ENCODE measurements at regions not wholly inside any gene's neighbourhood (a gene's known extent, or its start where the extent isn't known, plus 50 kb on each side); places are given as distances from the start of the nearest gene placed in this dataset.

DNA sequence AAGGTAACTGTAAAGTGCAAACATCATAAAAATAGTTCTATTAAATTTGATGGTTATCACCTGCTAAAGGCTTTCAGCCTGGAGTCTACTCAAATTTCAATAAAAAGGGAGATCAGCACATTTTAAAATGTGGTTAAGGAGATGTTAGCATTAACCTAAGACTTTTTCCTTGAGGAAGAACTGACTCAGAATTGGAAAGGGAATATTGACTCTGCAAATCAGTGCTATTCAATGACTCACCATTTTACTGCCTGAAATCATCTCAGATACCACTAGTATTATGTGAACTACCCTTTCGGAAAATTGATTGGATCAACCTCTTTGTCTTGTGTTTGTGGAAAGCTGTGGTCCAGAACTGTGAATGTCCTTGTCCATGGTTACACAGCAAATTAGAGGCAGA, 113.3 kb downstream of the ADRB2 start:
- intact Hi-C loops (cut with DNase I) = no loop called here
- H3K36me3 ChIP-seq = no peaks in the 10 kb centered on the region
- TF ChIP-seq POLR2A (IDR thresholded peaks at IDR 0.05) = no peak
- TF ChIP-seq, protein P1, sequence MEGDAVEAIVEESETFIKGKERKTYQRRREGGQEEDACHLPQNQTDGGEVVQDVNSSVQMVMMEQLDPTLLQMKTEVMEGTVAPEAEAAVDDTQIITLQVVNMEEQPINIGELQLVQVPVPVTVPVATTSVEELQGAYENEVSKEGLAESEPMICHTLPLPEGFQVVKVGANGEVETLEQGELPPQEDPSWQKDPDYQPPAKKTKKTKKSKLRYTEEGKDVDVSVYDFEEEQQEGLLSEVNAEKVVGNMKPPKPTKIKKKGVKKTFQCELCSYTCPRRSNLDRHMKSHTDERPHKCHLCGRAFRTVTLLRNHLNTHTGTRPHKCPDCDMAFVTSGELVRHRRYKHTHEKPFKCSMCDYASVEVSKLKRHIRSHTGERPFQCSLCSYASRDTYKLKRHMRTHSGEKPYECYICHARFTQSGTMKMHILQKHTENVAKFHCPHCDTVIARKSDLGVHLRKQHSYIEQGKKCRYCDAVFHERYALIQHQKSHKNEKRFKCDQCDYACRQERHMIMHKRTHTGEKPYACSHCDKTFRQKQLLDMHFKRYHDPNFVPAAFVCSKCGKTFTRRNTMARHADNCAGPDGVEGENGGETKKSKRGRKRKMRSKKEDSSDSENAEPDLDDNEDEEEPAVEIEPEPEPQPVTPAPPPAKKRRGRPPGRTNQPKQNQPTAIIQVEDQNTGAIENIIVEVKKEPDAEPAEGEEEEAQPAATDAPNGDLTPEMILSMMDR (IDR thresholded peaks at IDR 0.05) = no peak
- WGBS (ENCODE audit: insufficient coverage, low coverage, low lambda C conversion rate, missing lambda C conversion rate) = 100% methylated on average over 1 of the region's 1 CpG
- H3K27me3 ChIP-seq = no peaks in the 10 kb centered on the region
- H3K4me3 ChIP-seq = no peak overlapping the region
- ATAC-seq (no peak), DNase-seq (no peak)
- H3K4me1 ChIP-seq = no peaks in the 10 kb centered on the region
- H3K27ac ChIP-seq = no peak overlapping the region
- H3K9me3 ChIP-seq = no peaks in the 10 kb centered on the region

DNA sequence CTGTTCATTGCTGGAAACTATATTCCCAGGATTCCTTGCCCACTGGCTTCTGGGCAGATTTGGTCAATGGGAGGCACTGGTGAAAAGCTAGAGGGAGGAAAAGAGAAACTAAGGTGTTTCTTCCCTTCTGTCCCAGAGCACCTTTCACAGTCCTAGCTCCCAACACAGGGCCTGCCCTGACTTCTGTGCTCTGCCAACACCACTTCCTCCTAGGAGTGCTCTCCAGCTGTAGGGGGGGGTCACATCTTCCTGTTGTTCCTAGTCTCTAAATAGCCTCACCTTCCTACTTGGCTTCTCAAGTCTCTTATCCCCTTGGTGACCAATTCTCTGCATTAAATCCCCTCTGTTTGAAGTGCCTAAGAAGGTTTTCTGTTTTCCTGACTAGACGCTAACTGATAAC, 115.4 kb downstream of the ADRB2 start:
- no peak for ATAC-seq
- intact Hi-C loops (cut with DNase I) = no loop called here
- WGBS (ENCODE audit: insufficient coverage, low coverage, low lambda C conversion rate, missing lambda C conversion rate) = 33% methylated on average over 1 of the region's 1 CpG

DNA sequence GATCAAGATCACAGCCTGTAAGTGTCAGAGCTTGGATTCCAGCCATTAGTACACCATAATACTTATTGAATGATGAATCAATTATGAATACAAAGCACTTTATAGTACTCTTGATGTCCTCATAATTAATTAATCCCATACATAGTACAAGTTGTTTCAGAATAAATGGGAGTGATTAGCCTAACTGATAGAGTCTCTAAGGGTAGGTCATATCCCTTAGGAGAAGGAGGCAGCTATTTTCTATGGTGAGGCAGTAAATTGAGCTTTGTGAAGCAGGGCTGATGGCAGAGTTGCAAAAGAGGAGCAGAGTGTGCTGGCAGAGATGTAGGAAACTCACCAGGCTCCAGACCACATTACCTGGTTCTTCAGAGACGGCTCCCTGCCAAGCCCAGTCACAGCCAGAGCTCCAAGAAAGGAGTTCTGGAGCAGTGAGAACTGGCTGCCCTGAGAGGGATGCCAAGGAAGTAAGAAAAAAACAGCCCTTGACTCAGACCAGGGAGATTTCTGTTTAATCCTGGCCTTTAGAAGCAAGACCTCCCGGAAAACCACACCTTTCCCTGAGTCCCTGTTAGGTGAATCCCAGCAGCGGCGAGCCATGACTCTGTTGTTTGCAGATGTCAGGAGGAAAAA, 112.9 kb downstream of the SH3TC2 start:
- intact Hi-C loops (cut with DNase I) = loop anchor here (10.0 kb wide), 1 partner anchor 205 kb away; no protein-coding TSS in a partner anchor
- Histone ChIP-seq H3K27ac (no peak overlapping the region), H3K4me3 (no peak overlapping the region), H3K4me1 (no peaks in the 10 kb centered on the region), H3K9me3 (no peaks in the 10 kb centered on the region), H3K36me3 (no peaks in the 10 kb centered on the region), H3K27me3 (no peaks in the 10 kb centered on the region)
- DNase-seq (no peak), ATAC-seq (no peak)
- no peak for TF ChIP-seq POLR2A (IDR thresholded peaks at IDR 0.05)
- TF ChIP-seq, protein P1 (IDR thresholded peaks at IDR 0.05) = no peak
- 80% methylated on average over 3 of the region's 4 CpGs for WGBS (ENCODE audit: insufficient coverage, low coverage, low lambda C conversion rate, missing lambda C conversion rate)

More for the DNA sequence above, 115.4 kb downstream of the ADRB2 start:
- Histone ChIP-seq H3K27me3 (no peaks in the 10 kb centered on the region), H3K27ac (no peak overlapping the region), H3K4me1 (no peaks in the 10 kb centered on the region), H3K4me3 (no peak overlapping the region), H3K9me3 (no peaks in the 10 kb centered on the region), H3K36me3 (no peaks in the 10 kb centered on the region)
- no peak for DNase-seq
- TF ChIP-seq, protein P1 (IDR thresholded peaks at IDR 0.05) = no peak
- TF ChIP-seq POLR2A (IDR thresholded peaks at IDR 0.05) = no peak

DNA sequence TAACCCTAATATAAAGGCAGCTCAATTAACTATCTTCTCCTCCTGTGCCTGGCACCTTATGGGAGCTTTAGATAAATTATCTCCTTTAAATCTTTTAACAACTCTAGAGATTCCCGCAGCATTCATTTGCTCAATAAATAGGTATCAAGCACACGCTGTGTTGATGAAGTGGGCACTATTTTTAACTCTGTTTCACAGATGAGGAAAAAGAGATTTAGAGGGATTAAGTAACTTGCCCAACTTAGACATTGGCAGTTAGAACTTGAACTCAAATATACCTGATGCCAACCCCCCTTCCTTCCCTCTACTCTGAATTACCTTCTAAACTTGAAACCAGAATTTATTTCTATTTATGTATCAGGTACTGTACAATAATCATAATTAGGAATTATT, 112.4 kb downstream of the SH3TC2 start:
- Histone ChIP-seq H3K36me3 (no peaks in the 10 kb centered on the region), H3K4me1 (no peaks in the 10 kb centered on the region), H3K9me3 (no peaks in the 10 kb centered on the region), H3K27ac (no peak overlapping the region), H3K27me3 (no peaks in the 10 kb centered on the region), H3K4me3 (no peak overlapping the region)
- intact Hi-C loops (cut with DNase I) = loop anchor here (10.0 kb wide), 1 partner anchor 206 kb away; no protein-coding TSS in a partner anchor
- TF ChIP-seq, protein P1 (IDR thresholded peaks at IDR 0.05) = no peak
- TF ChIP-seq POLR2A (IDR thresholded peaks at IDR 0.05) = no peak
- 73% methylated on average over 2 of the region's 2 CpGs for WGBS (ENCODE audit: insufficient coverage, low coverage, low lambda C conversion rate, missing lambda C conversion rate)
- no peak for ATAC-seq
- DNase-seq = no peak

Measured in right lobe of liver (tissue), 6 donors.